OCI-LY1 (cell line): ENCODE measurements at regions not wholly inside any gene's neighbourhood (a gene's known extent, or its start where the extent isn't known, plus 50 kb on each side); places are given as distances from the start of the nearest gene placed in this dataset.

ENCODE experiments used
- EZH2 ChIP-seq: fragments of 200-600 bp; sonication (generic), shearing (Covaris generic); IDR thresholded peaks from 2 replicates; pipeline ENCODE4 v1.8.0; 2017; ENCODE audit warnings: borderline replicate concordance, mixed run types, mild to moderate bottlenecking, antibody characterized with exemption, low read length, moderate library complexity, mixed read lengths
- TF ChIP-seq, protein P1 (sequence below): fragments of 200-600 bp; sonication (generic), shearing (Covaris generic); IDR thresholded peaks from 2 replicates; pipeline ENCODE4 v1.5.1; 2017; ENCODE audit warnings: mild to moderate bottlenecking, antibody characterized with exemption, low read length, moderate library complexity, mixed read lengths

DNA sequence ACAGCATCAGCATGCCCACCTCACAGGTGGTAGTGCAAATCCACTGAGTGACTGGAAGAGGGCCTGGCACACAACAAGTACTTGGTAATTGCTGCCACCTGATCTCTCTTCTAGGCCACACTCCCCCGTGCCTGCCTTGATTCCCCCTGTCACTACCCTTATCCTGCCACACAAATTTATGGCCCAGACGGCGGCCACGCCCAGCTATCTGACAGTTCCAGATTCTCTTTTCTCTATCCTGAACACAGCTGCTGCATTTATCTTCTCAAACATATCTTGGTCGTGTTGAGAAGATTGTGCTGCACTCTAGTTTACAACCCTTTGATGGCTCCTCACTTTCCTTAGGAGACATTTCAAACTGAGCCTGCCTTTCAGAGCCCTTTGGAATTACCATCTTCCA lies 585.2 kb downstream of the NTRK3 start:
- TF ChIP-seq, protein P1, sequence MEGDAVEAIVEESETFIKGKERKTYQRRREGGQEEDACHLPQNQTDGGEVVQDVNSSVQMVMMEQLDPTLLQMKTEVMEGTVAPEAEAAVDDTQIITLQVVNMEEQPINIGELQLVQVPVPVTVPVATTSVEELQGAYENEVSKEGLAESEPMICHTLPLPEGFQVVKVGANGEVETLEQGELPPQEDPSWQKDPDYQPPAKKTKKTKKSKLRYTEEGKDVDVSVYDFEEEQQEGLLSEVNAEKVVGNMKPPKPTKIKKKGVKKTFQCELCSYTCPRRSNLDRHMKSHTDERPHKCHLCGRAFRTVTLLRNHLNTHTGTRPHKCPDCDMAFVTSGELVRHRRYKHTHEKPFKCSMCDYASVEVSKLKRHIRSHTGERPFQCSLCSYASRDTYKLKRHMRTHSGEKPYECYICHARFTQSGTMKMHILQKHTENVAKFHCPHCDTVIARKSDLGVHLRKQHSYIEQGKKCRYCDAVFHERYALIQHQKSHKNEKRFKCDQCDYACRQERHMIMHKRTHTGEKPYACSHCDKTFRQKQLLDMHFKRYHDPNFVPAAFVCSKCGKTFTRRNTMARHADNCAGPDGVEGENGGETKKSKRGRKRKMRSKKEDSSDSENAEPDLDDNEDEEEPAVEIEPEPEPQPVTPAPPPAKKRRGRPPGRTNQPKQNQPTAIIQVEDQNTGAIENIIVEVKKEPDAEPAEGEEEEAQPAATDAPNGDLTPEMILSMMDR, result no peak
- no peak for TF ChIP-seq EZH2
